AG04449 (cell line): ENCODE measurements at regions not wholly inside any gene's neighbourhood (a gene's known extent, or its start where the extent isn't known, plus 50 kb on each side); places are given as distances from the start of the nearest gene placed in this dataset.

Experiments
- CTCF ChIA-PET: fragments of 350-600 bp; formaldehyde crosslinking; extraction: SDS; loops from one replicate; lab custom pipeline; 2021; ENCODE audit warnings: antibody characterized with exemption; lab: Yijun Ruan, JAX
- POLR2A ChIA-PET: fragments of 400-600, 350-600 bp; formaldehyde crosslinking; extraction: SDS; loops from one replicate; lab custom pipeline; 2020; ENCODE audit warnings: antibody characterized with exemption, inconsistent platforms; lab: Yijun Ruan, JAX
- DNase-seq: peaks from one replicate; pipeline ENCODE4 v3.0.0-alpha.2; 2010; ENCODE audit warnings: low read depth, low spot score
- H3K4me3 ChIP-seq: 2 replicates; pipeline ENCODE4 v1.5.1; 2011; ENCODE audit warnings: low read depth, mild to moderate bottlenecking, control low read depth, low read length
- TF ChIP-seq, protein P1 (sequence below): IDR thresholded peaks from one replicate; pipeline ENCODE4 v1.5.1; 2011; ENCODE audit warnings: mild to moderate bottlenecking, moderate library complexity, low read length, control low read depth, inconsistent platforms; ENCODE audit not compliant: insufficient read depth; ENCODE audit errors: missing control alignments

GRCh38 chr1:80053613-80054012 is 1047.1 kb upstream of the ADGRL4 start:
- CTCF ChIA-PET: no interaction called here
- no peak for DNase-seq
- POLR2A ChIA-PET: no interaction called here

DNA sequence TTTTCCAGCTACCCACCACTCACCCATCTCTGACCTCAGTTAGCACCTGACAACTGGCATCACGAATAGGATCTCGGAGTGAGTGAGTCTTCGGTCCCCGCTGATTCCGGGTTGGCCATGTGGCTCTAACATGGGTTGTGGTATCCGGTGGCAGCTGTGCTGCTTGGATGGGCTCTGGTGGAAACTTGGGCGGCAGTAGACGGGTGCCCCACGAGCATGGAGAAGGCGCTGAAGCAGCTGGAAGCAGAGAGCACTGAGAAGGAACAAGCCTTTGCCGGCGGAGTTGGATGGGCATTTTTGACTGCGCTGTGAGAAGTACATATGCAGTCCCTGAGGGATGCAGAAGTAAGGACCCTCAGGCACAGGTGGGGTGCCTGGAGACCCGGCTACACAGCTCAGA is 1044.0 kb upstream of the ADGRL4 start:
- no peak overlapping the region for H3K4me3 ChIP-seq
- TF ChIP-seq, protein P1, sequence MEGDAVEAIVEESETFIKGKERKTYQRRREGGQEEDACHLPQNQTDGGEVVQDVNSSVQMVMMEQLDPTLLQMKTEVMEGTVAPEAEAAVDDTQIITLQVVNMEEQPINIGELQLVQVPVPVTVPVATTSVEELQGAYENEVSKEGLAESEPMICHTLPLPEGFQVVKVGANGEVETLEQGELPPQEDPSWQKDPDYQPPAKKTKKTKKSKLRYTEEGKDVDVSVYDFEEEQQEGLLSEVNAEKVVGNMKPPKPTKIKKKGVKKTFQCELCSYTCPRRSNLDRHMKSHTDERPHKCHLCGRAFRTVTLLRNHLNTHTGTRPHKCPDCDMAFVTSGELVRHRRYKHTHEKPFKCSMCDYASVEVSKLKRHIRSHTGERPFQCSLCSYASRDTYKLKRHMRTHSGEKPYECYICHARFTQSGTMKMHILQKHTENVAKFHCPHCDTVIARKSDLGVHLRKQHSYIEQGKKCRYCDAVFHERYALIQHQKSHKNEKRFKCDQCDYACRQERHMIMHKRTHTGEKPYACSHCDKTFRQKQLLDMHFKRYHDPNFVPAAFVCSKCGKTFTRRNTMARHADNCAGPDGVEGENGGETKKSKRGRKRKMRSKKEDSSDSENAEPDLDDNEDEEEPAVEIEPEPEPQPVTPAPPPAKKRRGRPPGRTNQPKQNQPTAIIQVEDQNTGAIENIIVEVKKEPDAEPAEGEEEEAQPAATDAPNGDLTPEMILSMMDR: no peak
- ChIA-PET CTCF (no interaction called here), POLR2A (no interaction called here)
- no peak for DNase-seq

More at GRCh38 chr1:80053613-80054012, 1047.1 kb upstream of the ADGRL4 start:
- TF ChIP-seq, protein P1: no peak
- no peak overlapping the region for H3K4me3 ChIP-seq

- ChIA-PET POLR2A (no interaction called here), CTCF (no interaction called here)
- no peak for DNase-seq
- TF ChIP-seq, protein P1: no peak
- no peak overlapping the region for H3K4me3 ChIP-seq
Measured at GRCh38 chr1:80050085-80050484, 1043.6 kb upstream of the ADGRL4 start.

DNA sequence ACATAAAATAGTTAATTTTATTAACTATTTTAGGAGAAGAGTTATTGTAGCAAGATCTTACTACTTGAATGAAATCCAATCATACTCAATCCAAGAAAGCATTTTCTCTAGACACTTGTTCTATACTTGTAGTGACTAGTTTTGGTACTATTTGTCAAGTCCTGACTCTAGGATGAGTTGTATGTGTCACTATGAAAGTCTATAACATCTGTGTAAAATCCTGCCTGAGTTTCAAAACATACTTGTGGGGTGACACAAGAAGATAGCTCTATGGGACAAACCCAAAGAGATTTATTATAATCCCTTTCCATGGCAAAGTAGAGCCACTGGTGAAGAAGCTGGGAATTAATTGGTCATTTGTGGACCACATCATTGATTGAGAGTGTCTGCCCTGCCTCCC is 1042.2 kb upstream of the ADGRL4 start:
- TF ChIP-seq, protein P1: no peak

DNA sequence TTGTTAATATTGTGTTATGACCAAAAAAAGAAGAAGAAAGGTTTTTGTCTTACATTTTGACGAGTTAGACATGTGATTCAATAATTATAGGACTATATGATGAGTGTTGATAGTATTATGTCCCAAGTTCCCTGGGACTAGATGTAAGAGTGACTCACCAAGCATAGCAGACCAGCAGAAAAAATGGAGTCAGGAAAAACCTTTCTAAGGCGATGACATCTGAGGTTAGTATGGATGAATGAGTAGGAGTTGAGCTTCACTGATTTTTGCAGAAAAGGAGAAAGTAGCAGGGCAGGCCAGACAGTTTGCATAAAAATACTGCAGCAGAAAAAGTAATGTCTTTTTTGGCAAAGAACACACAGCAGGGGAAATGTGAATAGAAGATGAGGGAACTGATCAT is 1041.3 kb upstream of the ADGRL4 start:
- no peak overlapping the region for H3K4me3 ChIP-seq
- TF ChIP-seq, protein P1: no peak
- ChIA-PET CTCF (no interaction called here), POLR2A (interaction anchor here (0.6 kb wide), 1 partner anchor 1940 kb away, joined by 4 read pairs; no protein-coding TSS in a partner anchor)
- DNase-seq: no peak

More for the DNA sequence above, 1042.2 kb upstream of the ADGRL4 start:
- ChIA-PET POLR2A (no interaction called here), CTCF (no interaction called here)
- H3K4me3 ChIP-seq: no peak overlapping the region
- no peak for DNase-seq

DNA sequence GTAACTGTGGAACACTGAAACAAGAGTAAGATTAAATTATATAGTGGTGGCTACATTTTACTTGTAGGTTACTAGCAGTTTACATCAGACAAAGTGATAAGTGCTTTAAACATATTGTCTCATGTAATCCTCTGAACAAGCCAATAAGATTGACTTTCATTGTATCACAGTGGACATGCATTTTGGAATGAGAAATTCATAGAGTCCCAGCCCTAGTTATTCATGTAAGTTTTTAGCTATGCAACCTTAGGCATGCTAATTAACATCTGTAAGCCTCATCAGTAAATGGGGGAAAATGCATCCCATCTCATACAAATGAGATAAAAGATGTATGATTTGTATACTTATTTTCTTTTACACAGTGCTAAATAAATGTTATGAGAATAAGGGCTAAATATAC is 1038.1 kb upstream of the ADGRL4 start:
- no peak for DNase-seq
- ChIA-PET CTCF (no interaction called here), POLR2A (no interaction called here)
- H3K4me3 ChIP-seq: no peak overlapping the region
- TF ChIP-seq, protein P1: no peak
